RWPE2 (cell line): ENCODE measurements at regions not wholly inside any gene's neighbourhood (a gene's known extent, or its start where the extent isn't known, plus 50 kb on each side); places are given as distances from the start of the nearest gene placed in this dataset.

ENCODE experiments used
- ATAC-seq: fragments of 200-7000 bp; cut with Tn5 transposase; 3 replicates; pipeline ENCODE4 v1.9.1; 2021; ENCODE audit warnings: low read depth
- DNase-seq: peaks from one replicate; pipeline ENCODE4 v3.0.0-alpha.2; 2020; ENCODE audit warnings: low spot score
- H3K27ac ChIP-seq: fragments of 450-650 bp; 2 replicates; pipeline ENCODE4 v1.5.1; 2017; ENCODE audit warnings: mild to moderate bottlenecking; ENCODE audit not compliant: poor library complexity, severe bottlenecking
- H3K27me3 ChIP-seq: fragments of 250-450 bp; sonication (Bioruptor Pico); 2 replicates; pipeline ENCODE4 v1.5.1; 2021; ENCODE audit warnings: mild to moderate bottlenecking, moderate library complexity; ENCODE audit not compliant: insufficient read depth, poor library complexity, severe bottlenecking
- H3K36me3 ChIP-seq: fragments of 250-450 bp; sonication (Bioruptor Pico); 2 replicates; pipeline ENCODE4 v1.5.1; 2020; ENCODE audit warnings: low read depth, mild to moderate bottlenecking, moderate library complexity
- H3K4me1 ChIP-seq: fragments of 250-450 bp; sonication (Bioruptor Pico); 2 replicates; pipeline ENCODE4 v1.5.1; 2021; ENCODE audit warnings: mild to moderate bottlenecking, moderate library complexity; ENCODE audit not compliant: insufficient read depth, poor library complexity, severe bottlenecking
- H3K4me3 ChIP-seq: fragments of 250-450 bp; sonication (Bioruptor Pico); 2 replicates; pipeline ENCODE4 v1.5.1; 2021; ENCODE audit warnings: mild to moderate bottlenecking, moderate library complexity; ENCODE audit not compliant: severe bottlenecking
- H3K9me3 ChIP-seq: fragments of 250-450 bp; sonication (Bioruptor Pico); 2 replicates; pipeline ENCODE4 v1.5.1; 2021; ENCODE audit warnings: mild to moderate bottlenecking, moderate library complexity; ENCODE audit not compliant: severe bottlenecking
- CTCF ChIP-seq: fragments of 450-650 bp; IDR thresholded peaks from one replicate; pipeline ENCODE4 v1.5.1; 2017; ENCODE audit warnings: mild to moderate bottlenecking, moderate library complexity; ENCODE audit not compliant: poor library complexity, severe bottlenecking

- Histone ChIP-seq H3K27ac (no peak overlapping the region), H3K9me3 (no peaks in the 10 kb centered on the region), H3K4me1 (peaks cover 24% of the 10 kb centered on the region), H3K27me3 (no peaks in the 10 kb centered on the region), H3K36me3 (no peaks in the 10 kb centered on the region), H3K4me3 (no peak overlapping the region)
- DNase-seq (no peak), ATAC-seq (no peak)
- no peak for TF ChIP-seq CTCF
Measured at GRCh38 chr20:4491643-4492042, 194.6 kb upstream of the PRNP start.

DNA sequence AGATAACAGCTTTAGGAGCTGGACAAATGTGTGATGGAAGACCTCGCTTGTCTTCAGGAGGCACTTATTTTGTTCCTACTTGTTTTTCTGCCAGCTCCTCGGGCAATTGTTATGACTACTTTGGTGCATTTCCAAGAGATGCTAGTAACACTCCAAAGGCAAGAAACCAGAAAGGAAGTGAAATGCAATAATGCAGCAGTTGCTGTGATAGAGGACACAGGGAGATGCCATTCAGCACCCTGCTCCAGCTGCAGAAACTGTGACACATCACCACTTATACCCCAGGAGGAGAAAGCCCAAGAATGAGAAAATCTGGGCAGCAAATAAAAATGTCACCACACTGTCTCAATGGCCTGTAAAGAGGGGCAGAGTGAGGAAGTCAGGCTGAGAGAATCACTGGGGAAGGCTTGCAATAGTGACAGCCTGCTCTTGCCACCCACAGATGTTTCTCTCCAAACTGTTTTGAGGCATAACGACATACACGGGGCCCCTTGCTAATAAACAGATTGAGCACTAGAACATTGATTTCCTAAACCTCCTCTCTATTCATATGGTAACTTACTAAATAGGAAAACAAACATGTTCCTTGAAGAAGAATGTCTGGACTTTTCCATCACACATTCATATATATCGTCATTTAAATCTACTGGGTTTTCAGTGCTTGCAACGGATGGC lies 195.5 kb upstream of the PRNP start:
- Histone ChIP-seq H3K27ac (peak overlapping the region; percentile 31), H3K27me3 (no peaks in the 10 kb centered on the region), H3K4me3 (no peak overlapping the region), H3K4me1 (peaks cover 24% of the 10 kb centered on the region), H3K36me3 (no peaks in the 10 kb centered on the region), H3K9me3 (no peaks in the 10 kb centered on the region)
- DNase-seq (no peak), ATAC-seq (no peak)
- TF ChIP-seq CTCF: no peak

DNA sequence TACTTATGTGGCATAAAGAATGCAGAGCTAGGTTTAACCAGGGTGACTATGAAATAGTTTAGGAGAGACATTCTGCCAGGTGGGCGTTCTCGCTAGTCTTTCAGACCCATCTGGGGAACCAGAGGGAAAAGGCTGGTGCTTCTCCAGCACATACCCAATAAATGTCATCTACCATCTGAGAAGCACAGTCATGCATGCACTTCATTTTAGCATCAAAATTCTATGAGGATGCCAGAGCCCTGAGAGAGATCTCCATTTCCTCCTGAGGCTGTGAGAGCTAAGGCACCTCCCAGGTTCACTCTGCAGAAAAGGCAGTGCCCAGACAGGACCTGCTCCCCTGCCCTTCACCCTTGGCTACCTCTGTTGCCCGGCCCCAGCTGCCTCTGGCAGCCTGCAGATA lies 196.2 kb upstream of the PRNP start:
- Histone ChIP-seq H3K27me3 (no peaks in the 10 kb centered on the region), H3K36me3 (no peaks in the 10 kb centered on the region), H3K4me1 (peaks cover 24% of the 10 kb centered on the region), H3K27ac (peak overlapping the region; percentile 31), H3K9me3 (no peaks in the 10 kb centered on the region), H3K4me3 (no peak overlapping the region)
- TF ChIP-seq CTCF: no peak
- no peak for ATAC-seq
- DNase-seq: no peak

DNA sequence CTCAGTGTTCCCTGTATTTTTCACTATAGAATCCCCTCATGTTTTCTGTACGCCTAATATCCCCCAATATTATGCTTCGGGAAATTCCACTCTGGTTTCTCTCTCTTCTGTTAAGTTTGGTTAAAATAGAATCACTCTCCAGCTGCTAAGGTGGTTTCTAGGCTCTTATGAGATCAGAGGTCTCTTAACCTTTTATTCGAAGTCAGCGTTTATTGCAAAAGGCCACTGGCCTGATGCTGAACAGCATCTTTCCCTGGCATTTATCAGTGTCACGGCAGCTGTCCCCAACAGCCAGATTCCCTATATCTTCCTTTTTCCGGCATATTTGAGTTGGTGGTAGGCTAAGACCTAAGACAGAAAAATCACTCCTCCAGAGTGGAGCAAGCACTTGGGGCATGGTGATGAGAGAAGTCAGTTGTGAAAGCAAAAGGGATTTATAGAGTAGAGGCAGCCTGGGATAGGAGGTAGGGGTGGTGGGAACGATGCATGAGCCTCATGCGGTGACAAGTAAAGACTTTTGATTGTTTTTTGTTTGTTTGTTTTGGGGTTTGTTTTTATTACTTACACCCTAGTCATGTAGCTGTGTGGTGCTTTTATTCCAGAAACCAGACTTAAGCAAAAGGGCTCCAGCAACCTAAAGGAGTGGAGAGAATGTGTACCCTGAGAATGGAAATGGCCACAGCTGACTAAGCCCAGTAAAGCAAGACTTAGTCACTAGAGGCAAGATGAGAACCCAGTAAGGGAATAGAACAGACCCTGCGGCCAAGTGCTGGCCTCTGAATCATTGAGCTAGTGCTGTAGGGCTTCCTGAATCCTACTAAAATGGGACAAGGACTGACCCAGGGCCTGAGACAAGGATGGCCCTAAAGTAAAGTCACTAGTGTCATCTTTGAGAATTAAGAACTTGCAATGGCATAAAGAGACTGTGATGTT lies 197.6 kb upstream of the PRNP start:
- ATAC-seq: peak; percentile 97
- Histone ChIP-seq H3K4me3 (no peak overlapping the region), H3K36me3 (no peaks in the 10 kb centered on the region), H3K27ac (peak overlapping the region; percentile 31), H3K9me3 (no peaks in the 10 kb centered on the region), H3K27me3 (no peaks in the 10 kb centered on the region), H3K4me1 (peaks cover 29% of the 10 kb centered on the region)
- no peak for TF ChIP-seq CTCF
- DNase-seq: peak; percentile 64
